ENCODE measurements at regions not wholly inside any gene's neighbourhood (a gene's known extent, or its start where the extent isn't known, plus 50 kb on each side); places are given as distances from the start of the nearest gene placed in this dataset.
"Not testable (repeated sequence)": the region's sequence is repeated elsewhere in the genome, so short reads cannot be mapped to it uniquely, and the experiment has no call there.

GRCh38 chr14:38001501-38001900 lies 206.2 kb upstream of the SSTR1 start:
- no peak for DNase-seq

- no peak for DNase-seq
These were observed 203.7 kb upstream of the SSTR1 start for GRCh38 chr14:38003746-38004609.

DNA sequence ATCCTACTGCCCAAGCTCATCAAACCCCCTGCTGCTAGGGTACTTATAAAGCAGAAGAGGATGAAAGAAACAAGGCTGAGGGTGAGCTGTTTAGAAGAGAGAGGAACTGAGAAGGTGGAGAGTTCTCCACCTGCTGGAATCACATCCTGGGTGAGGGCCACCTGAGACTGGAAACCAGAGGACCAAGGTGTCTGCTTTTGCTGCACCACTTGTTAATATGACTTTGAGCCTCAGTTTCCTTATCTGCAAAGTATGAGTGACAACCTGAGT lies 203.2 kb upstream of the SSTR1 start:
- DNase-seq: no peak

DNA sequence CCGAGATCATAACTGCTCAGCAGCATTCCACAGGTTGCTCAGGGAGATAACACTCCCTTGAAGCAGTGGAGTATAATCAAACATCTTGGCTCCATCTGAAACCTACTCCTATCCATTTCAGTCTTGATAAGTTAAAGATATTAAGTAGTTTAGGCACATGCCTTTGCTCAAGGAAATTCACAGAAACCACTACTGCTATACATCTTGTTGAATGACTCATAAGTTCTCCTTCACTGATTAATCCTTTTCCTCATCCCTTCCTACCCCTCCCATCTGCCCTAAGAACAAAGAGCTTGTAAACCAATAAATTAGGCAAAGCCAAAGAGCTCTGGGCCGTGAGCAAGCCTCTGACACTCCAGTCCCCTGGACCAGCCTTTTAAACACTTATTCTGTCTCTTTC lies 196.5 kb upstream of the SSTR1 start:
- DNase-seq: not testable (repeated sequence)

DNA sequence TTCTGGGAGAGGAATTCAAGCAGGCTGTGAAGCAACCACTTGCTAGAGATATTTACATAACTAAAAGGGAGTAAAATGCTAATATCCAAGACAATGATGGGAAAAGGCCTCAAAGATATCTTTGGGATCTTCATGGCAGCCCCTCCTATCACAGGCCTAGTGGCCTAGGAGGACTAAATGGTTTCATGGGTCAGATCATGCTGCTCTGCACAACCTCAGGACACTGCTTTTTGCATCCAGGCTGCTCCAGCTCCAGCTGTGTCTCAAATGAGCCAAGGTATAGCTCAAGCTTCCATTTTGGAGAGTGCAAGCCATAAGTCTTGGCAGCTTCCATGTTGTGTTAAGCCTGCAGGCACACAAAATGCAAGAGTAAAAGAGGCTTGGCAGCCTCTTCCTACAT lies 195.6 kb upstream of the SSTR1 start:
- DNase-seq: no peak

GRCh38 chr14:38016497-38016896 lies 191.2 kb upstream of the SSTR1 start:
- DNase-seq: no peak

DNA sequence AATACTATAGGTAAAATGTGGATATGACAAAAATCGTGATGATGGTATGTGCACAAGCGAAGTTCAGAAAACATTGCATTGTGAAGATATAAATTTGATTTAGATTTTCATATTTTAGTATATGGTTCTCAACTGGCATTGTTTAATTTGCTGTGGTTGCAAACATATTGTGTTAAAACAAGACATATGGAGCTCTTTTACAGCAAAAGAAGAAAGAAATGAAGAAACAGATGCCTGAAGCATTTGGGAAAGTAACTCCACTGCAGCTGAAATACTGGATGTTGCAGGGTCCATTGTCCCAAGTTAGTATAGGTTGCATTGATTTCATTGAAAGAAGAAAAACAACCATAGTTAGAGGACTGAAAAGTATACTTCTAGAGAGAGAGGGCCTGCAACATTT lies 185.8 kb upstream of the SSTR1 start:
- no peak for DNase-seq

DNA sequence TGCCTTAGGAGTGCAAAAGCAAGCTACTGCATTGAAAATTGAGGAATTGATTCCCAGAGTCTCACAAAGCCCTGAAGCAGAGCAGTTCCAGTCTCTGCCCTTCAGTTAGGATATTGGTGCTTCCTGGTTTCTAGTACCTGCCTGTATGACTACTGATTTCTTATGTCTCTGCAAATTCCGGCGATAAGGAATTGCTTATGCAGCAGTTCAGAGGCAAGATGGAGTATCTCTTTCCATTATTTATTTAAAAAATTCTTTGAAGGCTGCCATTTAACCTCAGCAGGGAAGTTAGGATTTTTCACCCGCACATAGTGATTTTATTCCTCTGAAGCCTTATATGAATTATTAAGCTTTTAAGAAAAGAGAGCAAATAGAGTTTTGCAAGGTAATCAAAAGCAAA lies 184.9 kb upstream of the SSTR1 start:
- DNase-seq: no peak

DNA sequence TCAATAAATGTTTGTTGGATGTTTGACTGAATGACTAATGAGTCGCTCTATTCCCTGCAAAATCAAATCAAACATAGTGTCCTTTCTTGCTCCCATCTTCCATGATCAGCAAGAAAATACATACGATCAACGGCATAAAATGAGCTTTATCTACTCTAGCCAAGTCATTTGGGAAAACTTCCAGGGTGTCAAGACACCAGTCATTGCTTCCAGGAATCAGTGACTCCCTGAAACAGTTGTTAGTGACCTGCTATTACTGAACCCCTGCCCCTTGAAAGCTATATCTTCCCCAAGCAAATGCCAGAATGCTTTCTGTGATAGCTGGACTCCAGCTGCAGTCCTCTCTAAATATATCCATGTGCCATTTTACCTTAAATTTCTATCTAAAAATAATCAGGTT lies 169.5 kb upstream of the SSTR1 start:
- no peak for DNase-seq

- no peak for DNase-seq
These were observed 168.7 kb upstream of the SSTR1 start for GRCh38 chr14:38038986-38039385.

DNA sequence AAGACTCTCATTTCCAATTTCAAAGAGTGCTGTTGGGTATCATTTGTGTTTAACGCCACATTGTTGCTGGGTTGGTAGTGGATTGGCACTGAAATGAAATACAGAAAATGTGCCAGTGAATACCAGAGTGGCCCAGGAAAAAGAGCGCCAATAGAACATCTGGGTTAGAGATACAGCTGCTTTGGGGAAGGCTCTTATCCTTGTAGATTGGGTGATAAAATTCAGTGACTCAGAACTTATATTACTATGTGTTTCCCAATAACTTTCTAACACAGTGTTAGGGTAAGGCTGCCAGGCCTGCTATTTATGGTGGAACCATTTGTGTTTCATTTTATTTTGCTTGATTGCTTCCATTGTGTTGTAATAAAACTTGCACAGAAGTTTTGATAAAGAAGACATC lies 168.2 kb upstream of the SSTR1 start:
- no peak for DNase-seq

- DNase-seq: no peak
These were observed 167.3 kb upstream of the SSTR1 start for GRCh38 chr14:38040411-38040810.

DNA sequence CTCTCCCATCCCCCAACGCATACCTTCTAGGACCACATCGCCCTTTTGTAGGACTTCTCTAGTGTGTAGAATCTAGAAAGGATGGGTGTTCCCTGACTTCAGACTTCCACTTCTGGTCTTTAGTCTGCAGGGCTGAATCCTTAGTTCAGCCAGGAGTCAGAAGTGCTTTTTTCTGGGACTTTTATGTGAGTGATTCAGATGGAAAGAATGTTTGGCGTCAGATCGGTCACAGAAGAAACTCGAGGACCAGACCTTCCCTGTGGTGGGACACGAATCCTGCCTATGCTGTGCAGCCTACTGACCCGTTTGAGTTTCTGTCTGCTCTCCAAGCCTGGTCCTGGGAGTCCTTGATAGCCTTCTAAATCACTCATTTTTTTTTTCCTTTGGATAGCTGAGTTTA lies 165.4 kb upstream of the SSTR1 start:
- DNase-seq: no peak

GRCh38 chr14:38044710-38045109 lies 163.0 kb upstream of the SSTR1 start:
- no peak for DNase-seq

DNA sequence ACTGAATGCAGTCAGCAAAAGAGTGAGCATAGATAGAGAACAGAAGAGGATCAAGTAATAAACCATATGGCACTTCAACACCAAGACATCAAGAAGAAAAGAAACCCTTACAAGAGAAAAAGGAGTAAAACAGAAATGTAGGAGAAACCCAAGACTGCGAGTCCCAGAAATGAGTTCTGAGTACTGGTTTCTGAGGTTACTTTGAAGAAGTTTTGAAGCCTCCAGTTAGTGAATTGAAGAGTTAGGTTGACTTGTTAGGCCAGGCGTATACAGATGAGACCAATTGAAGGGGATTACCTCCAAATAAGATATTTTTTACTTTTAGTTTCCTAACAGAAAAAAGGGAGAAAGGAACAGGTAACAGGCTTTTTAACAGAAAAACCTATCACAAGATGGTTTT lies 162.2 kb upstream of the SSTR1 start:
- no peak for DNase-seq

DNA sequence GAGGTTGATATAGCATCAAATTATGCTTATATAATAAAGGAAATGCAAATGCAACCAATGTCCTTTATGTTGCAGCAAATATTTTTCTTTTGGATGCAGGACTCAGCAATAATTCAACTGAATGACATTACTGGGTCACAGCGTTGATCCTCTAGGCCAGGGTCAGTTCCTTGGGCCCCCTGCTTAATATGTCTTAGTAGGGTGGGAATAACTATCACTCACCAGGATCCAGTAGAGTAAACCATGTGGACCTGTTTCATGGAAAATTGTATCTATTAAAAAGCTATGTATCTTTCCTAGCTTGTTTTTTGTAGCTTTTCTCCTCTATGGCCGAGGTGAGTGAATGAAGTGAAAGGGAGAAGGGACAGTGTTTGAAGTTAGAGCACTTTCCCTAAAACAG lies 161.5 kb upstream of the SSTR1 start:
- DNase-seq: no peak

DNA sequence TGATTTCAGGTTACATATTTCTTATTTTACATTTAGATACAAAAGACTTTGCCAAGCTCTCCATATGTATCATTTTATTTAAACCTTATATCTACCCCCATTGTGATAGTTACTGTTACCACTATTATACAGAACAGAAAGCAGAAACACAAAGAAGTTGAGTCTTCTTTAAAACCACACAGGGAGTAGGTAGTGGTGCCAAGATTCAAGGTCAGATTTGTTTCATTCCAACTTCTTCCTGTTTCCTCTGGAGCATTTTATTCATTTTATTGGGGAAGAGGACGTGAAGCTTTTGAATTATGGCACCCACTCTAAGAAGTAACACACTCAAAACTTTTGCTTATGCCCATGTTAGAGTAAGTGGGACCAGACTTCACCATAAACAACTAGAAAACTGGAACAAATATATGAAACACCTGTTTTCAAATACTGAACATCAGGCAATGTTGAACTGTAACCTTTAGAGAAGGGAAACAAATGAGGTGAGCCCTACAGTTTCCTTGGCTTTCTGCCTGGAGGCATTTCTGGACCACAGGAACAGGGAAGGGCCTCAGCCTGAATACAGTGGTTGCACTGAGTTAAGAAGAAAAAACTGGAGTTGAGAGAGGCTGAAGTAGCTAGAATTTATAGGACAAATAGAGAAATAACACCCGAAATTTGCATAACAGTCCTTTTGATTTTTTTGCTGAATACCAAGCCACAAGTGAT lies 160.4 kb upstream of the SSTR1 start:
- no peak for DNase-seq

- no peak for DNase-seq
These were observed 154.0 kb upstream of the SSTR1 start for GRCh38 chr14:38053666-38054065.

GRCh38 chr14:38056270-38056669 lies 151.4 kb upstream of the SSTR1 start:
- DNase-seq: no peak

DNA sequence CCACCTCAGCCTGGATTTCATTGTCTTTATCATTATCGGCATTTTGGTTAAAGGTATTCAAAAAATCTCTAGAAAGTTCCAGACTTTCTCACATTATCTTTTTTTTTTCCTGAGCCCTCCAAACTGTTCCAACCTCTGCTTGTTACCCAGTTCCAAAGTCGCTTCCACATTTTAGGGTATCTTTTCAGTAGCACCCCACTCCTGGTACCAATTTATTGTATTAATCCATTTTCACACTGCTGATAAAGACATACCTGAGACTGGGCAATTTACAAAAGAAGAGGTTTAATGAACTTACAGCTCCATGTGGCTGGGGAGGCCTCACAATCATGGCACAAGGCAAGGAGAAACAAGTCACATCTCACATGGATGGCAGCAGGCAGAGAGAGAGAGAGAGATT lies 145.5 kb upstream of the SSTR1 start:
- DNase-seq: not testable (repeated sequence)

DNA sequence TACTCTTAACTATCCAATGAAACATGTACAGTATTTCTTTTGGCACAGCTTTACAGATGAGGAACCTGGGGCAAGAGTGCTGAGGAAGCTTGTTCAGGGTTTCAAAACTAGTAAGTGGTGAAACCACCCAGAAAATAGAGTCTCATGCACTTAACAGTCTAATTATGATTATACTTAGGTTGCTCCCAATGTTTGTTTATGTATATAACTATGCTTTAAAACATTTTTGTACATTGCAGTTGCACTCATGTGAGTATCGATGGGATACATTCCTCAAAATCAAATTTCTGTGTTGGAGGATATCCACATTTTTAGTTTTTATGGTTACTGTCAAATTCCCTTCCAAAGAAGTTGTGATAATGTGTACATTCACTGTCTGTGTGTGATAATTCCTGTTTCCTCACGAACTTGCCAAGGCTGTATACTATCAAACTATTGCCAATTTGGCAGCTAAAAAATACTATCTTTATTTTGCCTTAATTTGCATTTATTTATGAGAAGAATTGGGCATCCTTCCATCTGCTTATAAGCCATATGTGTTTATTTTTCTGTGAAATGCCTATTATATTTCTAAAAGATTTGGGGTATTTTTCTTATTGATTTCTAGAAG lies 143.9 kb upstream of the SSTR1 start:
- no peak for DNase-seq

GRCh38 chr14:38065106-38065762 lies 142.5 kb upstream of the SSTR1 start:
- DNase-seq: no peak

DNA sequence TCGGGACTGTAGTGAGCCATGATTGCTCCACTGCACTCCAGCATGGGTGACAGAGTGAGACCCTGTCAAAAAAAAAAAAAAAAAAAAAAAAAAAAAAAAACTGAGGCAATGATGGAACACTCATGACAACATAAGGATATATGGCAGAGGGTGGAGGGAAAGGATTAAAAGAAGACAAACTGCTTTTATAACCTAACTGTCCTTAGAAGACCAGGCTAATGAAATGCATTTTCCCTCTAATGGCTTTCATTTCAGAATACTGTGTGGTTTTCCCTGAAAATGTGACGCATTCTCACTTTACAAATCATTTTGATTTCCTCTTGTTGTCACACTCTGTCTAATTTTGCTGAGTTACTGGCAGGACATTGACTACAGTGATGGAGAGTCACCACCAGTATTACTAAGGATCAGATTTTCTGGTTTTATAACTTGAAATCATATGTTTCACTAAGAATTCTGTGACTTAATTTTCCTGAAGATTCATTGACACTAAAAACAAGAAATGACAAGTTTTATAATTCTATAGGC lies 137.6 kb upstream of the SSTR1 start:
- no peak for DNase-seq

GRCh38 chr14:38073641-38074040 lies 134.1 kb upstream of the SSTR1 start:
- no peak for DNase-seq

Data from NCI-H748 treated with DMSO at 0.1 percent for 48 hours (cell line).